OCI-LY1 (cell line): ENCODE measurements at regions not wholly inside any gene's neighbourhood (a gene's known extent, or its start where the extent isn't known, plus 50 kb on each side); places are given as distances from the start of the nearest gene placed in this dataset.

Experiments used
- H2AFZ ChIP-seq: fragments of 200-600 bp; sonication (generic), shearing (Covaris generic); 2 replicates; pipeline ENCODE4 v1.6.0; 2014; ENCODE audit warnings: antibody characterized with exemption, mild to moderate bottlenecking, low read length
- H3F3A ChIP-seq: fragments of 200-600 bp; sonication (generic), shearing (Covaris generic); 2 replicates; pipeline ENCODE4 v1.6.0; 2014; ENCODE audit warnings: mild to moderate bottlenecking, antibody characterized with exemption, low read length, moderate library complexity; ENCODE audit not compliant: insufficient read depth
- H3K27ac ChIP-seq: fragments of 200-600 bp; sonication (generic); 2 replicates; pipeline ENCODE4 v1.5.1; 2014; ENCODE audit warnings: low read length, mixed run types, mild to moderate bottlenecking, low read depth; ENCODE audit not compliant: poor library complexity, severe bottlenecking
- H3K27me3 ChIP-seq: fragments of 200-600 bp; sonication (generic); 2 replicates; pipeline ENCODE4 v1.6.0; 2014; ENCODE audit warnings: antibody characterized with exemption, mild to moderate bottlenecking, low read length, moderate library complexity; ENCODE audit not compliant: insufficient read depth
- H3K36me3 ChIP-seq: fragments of 200-600 bp; sonication (generic); 2 replicates; pipeline ENCODE4 v1.6.1; 2014; ENCODE audit warnings: mild to moderate bottlenecking, antibody characterized with exemption, low read length, moderate library complexity, mixed read lengths; ENCODE audit not compliant: insufficient read depth
- H3K4me1 ChIP-seq: fragments of 200-600 bp; sonication (generic); 2 replicates; pipeline ENCODE4 v1.5.1; 2014; ENCODE audit warnings: mild to moderate bottlenecking, low read length, moderate library complexity; ENCODE audit not compliant: insufficient read depth, severe bottlenecking
- H3K4me2 ChIP-seq: fragments of 200-600 bp; sonication (generic), shearing (Covaris generic); 2 replicates; pipeline ENCODE4 v1.6.1; 2014; ENCODE audit warnings: low read length
- H3K4me3 ChIP-seq: fragments of 200-600 bp; sonication (generic); 2 replicates; pipeline ENCODE4 v1.5.1; 2014; ENCODE audit warnings: low read length, low read depth, mild to moderate bottlenecking, mixed read lengths; ENCODE audit not compliant: poor library complexity, severe bottlenecking
- H3K79me2 ChIP-seq: fragments of 200-600 bp; shearing (Covaris generic); 2 replicates; pipeline ENCODE4 v1.6.1; 2016; ENCODE audit warnings: mixed run types, low read length, mixed read lengths; ENCODE audit not compliant: insufficient read depth
- H3K9ac ChIP-seq: fragments of 200-600 bp; sonication (generic), shearing (Covaris generic); 2 replicates; pipeline ENCODE4 v1.6.1; 2014; ENCODE audit warnings: mild to moderate bottlenecking, low read length, mixed read lengths
- H3K9me2 ChIP-seq: fragments of 200-600 bp; sonication (generic), shearing (Covaris generic); 2 replicates; pipeline ENCODE4 v1.6.1; 2014; ENCODE audit warnings: low read depth, mild to moderate bottlenecking, low read length, mixed read lengths
- H3K9me3 ChIP-seq: fragments of 200-600 bp; shearing (Covaris generic); 2 replicates; pipeline ENCODE4 v1.6.1; 2014; ENCODE audit warnings: low read length, mixed read lengths
- H4K20me1 ChIP-seq: fragments of 200-600 bp; sonication (generic), shearing (Covaris generic); 2 replicates; pipeline ENCODE4 v1.6.0; 2016; ENCODE audit warnings: mild to moderate bottlenecking, low read length; ENCODE audit not compliant: insufficient read depth
- CTCF ChIP-seq: fragments of 200-600 bp; sonication (generic), shearing (Covaris generic); IDR thresholded peaks from 2 replicates; pipeline ENCODE4 v1.5.1; 2017; ENCODE audit warnings: mild to moderate bottlenecking, antibody characterized with exemption, low read length, moderate library complexity, mixed read lengths
- EZH2 ChIP-seq: fragments of 200-600 bp; sonication (generic), shearing (Covaris generic); IDR thresholded peaks from 2 replicates; pipeline ENCODE4 v1.8.0; 2017; ENCODE audit warnings: borderline replicate concordance, mixed run types, mild to moderate bottlenecking, antibody characterized with exemption, low read length, moderate library complexity, mixed read lengths

- H2AFZ ChIP-seq, result no peak overlapping the region
Measured at GRCh38 chr18:35912332-35912731, 60.1 kb upstream of the RMP24 start.

GRCh38 chr18:35915056-35915455, 57.4 kb upstream of the RMP24 start:
- Histone ChIP-seq H3K4me2 (no peak overlapping the region), H3K9me2 (no peaks in the 10 kb centered on the region), H3K9me3 (no peaks in the 10 kb centered on the region), H3K36me3 (no peaks in the 10 kb centered on the region), H3K27me3 (peaks cover 4% of the 10 kb centered on the region; the same call in 1 of the 2 replicates), H3F3A (no peaks in the 10 kb centered on the region), H2AFZ (no peak overlapping the region), H3K4me3 (no peak overlapping the region), H3K79me2 (no peaks in the 10 kb centered on the region), H3K4me1 (no peaks in the 10 kb centered on the region), H3K27ac (no peak overlapping the region), H4K20me1 (no peaks in the 10 kb centered on the region), H3K9ac (no peak overlapping the region)
- TF ChIP-seq CTCF, result no peak
- no peak for TF ChIP-seq EZH2

More at GRCh38 chr18:35912332-35912731, 60.1 kb upstream of the RMP24 start:
- no peaks in the 10 kb centered on the region for H3K9me3 ChIP-seq
- no peak overlapping the region for H3K9ac ChIP-seq
- H3K9me2 ChIP-seq, result no peaks in the 10 kb centered on the region
- H3K79me2 ChIP-seq, result no peaks in the 10 kb centered on the region
- H4K20me1 ChIP-seq, result no peaks in the 10 kb centered on the region
- no peaks in the 10 kb centered on the region for H3F3A ChIP-seq
- no peak overlapping the region for H3K27ac ChIP-seq
- no peaks in the 10 kb centered on the region for H3K4me1 ChIP-seq
- no peak overlapping the region for H3K4me3 ChIP-seq
- no peak overlapping the region for H3K4me2 ChIP-seq
- no peaks in the 10 kb centered on the region for H3K36me3 ChIP-seq
- TF ChIP-seq EZH2 (no peak), CTCF (no peak)
- peaks cover 4% of the 10 kb centered on the region; the same call in 1 of the 2 replicates for H3K27me3 ChIP-seq

- H3K9me2 ChIP-seq, result no peaks in the 10 kb centered on the region
- no peaks in the 10 kb centered on the region for H3K36me3 ChIP-seq
- TF ChIP-seq EZH2 (no peak), CTCF (no peak)
- H3K27ac ChIP-seq, result no peak overlapping the region
- H3K4me2 ChIP-seq, result no peak overlapping the region
- no peaks in the 10 kb centered on the region for H3F3A ChIP-seq
- H2AFZ ChIP-seq, result no peak overlapping the region
- H3K9ac ChIP-seq, result no peak overlapping the region
- no peaks in the 10 kb centered on the region for H4K20me1 ChIP-seq
- no peaks in the 10 kb centered on the region for H3K9me3 ChIP-seq
- no peaks in the 10 kb centered on the region for H3K79me2 ChIP-seq
- H3K4me1 ChIP-seq, result no peaks in the 10 kb centered on the region
- H3K4me3 ChIP-seq, result no peak overlapping the region
- H3K27me3 ChIP-seq, result peaks cover 4% of the 10 kb centered on the region; the same call in 1 of the 2 replicates
Measured at GRCh38 chr18:35917043-35917442, 55.4 kb upstream of the RMP24 start.
